ENCODE measurements at regions not wholly inside any gene's neighbourhood (a gene's known extent, or its start where the extent isn't known, plus 50 kb on each side); places are given as distances from the start of the nearest gene placed in this dataset.

DNA sequence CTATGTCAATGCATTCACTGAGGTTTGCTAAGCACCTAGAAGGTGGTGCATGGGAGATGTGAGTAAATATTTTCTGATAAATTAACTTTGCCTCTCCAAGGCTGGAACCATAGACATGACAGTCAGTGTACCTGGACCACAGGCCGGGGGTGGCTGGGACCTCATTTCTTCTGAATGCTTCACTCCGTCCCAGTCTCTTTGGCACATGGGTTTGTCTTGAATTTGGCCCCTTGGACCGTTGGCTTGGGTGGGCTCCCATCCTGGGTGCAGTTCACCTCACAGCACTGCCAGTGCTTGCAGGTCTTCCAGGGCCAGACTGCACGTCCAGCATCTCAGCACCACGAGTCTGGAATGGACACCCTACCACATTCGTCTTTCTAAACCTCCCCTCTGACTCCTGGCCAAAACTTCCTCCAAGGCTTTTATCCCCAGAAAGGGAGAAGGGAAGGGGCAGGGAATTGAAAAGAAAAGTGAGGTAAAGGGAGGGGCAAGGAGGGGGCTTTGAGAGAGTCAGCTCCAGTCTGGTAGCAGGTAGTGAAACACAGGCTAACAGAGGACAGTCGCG, 267.8 kb downstream of the MED10 start:
- Histone ChIP-seq H3K9ac (replicated peaks in 1 of 4; ENCODE audit: extremely low read depth in 1 of 4, low read depth in 3 of 4, low read length in 3 of 4) (no peak overlapping the region), H3K4me2 (ENCODE audit: insufficient read depth in 1 of 2, low read depth in 2 of 2, low read length in 2 of 2) (no peak overlapping the region), H2BK12ac (ENCODE audit: low read depth, low read length) (no peak overlapping the region), H2BK20ac (ENCODE audit: low read length) (no peak overlapping the region), H2BK5ac (ENCODE audit: low read depth, low read length) (no peak overlapping the region), H3K27me3 (replicated peaks in 1 of 4; ENCODE audit: control insufficient read depth in 3 of 4, extremely low read depth in 1 of 4, insufficient read depth in 3 of 4, low read length in 3 of 4) (no peaks in the 10 kb centered on the region), H4K5ac (ENCODE audit: insufficient read length, low read depth, low read length) (no peak overlapping the region), H2AK5ac (ENCODE audit: low read depth, low read length) (no peak overlapping the region), H2BK120ac (replicated peaks; ENCODE audit: low read depth, low read length) (no peak overlapping the region), H3K4me1 (replicated peaks in 1 of 4; ENCODE audit: control insufficient read depth in 3 of 4, insufficient read depth in 4 of 4, low read length in 3 of 4) (peaks cover 0 to 7% (median 2%) of the 10 kb centered on the region in 4 experiments; a peak in 3 of 7 replicates), H3K27ac (ENCODE audit: low read depth, low read length) (no peak overlapping the region), H3K23ac (ENCODE audit: insufficient read length) (no peak overlapping the region), H4K20me1 (replicated peaks in 1 of 2; ENCODE audit: control insufficient read depth in 1 of 2, insufficient read depth in 2 of 2, low read length in 2 of 2) (no peaks in the 10 kb centered on the region), H2BK15ac (ENCODE audit: low read length) (no peak overlapping the region), H3K79me2 (ENCODE audit: control insufficient read depth in 1 of 2, insufficient read depth in 2 of 2, low read length in 2 of 2) (no peaks in the 10 kb centered on the region), H3K4ac (replicated peaks; ENCODE audit: insufficient read length, low read depth, low read length) (no peak overlapping the region), H4K8ac (ENCODE audit: extremely low read depth, insufficient read depth, low read length) (peak overlapping the region; percentile 37; the same call in 1 of the 2 replicates), H2AFZ (ENCODE audit: low read length) (no peak overlapping the region), H3K4me3 (ENCODE audit: extremely low read depth in 1 of 4, insufficient read depth in 2 of 4, low read depth in 3 of 4, low read length in 4 of 4) (no peak overlapping the region), H3K79me1 (ENCODE audit: low read depth, low read length) (no peaks in the 10 kb centered on the region), H3K18ac (ENCODE audit: extremely low read depth, low read length) (no peak overlapping the region), H4K91ac (replicated peaks; ENCODE audit: insufficient read length, low read length) (no peak overlapping the region), H3K36me3 (ENCODE audit: control insufficient read depth in 2 of 4, insufficient read depth in 4 of 4, low read length in 3 of 4) (no peaks in the 10 kb centered on the region), H3K9me3 (ENCODE audit: insufficient read depth in 2 of 2, low read depth in 1 of 2, low read length in 1 of 2) (no peaks in the 10 kb centered on the region), H3K56ac (replicated peaks; ENCODE audit: insufficient read length, low read depth, low read length) (no peak overlapping the region), H3K14ac (ENCODE audit: insufficient read length) (no peak overlapping the region), H3K23me2 (ENCODE audit: low read depth, low read length) (no peaks in the 10 kb centered on the region)
- WGBS, 2 experiments (ENCODE audit: extremely low coverage in 1 of 2, insufficient coverage in 1 of 2, insufficient read length in 1 of 2, insufficient replicate concordance in 2 of 2, low coverage in 1 of 2, low lambda C conversion rate in 2 of 2, missing lambda C conversion rate in 1 of 2), result 94% methylated on average over 8 of the region's 8 CpGs; no CpG with 5 or more reads in 1 of the 2 experiments
- POLR2A ChIA-PET (ENCODE audit: partially characterized antibody), result no interaction called here
- TF ChIP-seq MAFK (IDR thresholded peaks at IDR 0.05; ENCODE audit: low read depth, low read length) (no peak), ZNF274 (IDR thresholded peaks at IDR 0.05; ENCODE audit: borderline replicate concordance, extremely low read depth, low read length) (no peak), ASH2L (IDR thresholded peaks at IDR 0.05; ENCODE audit: low read length) (no peak), EGR1 (IDR thresholded peaks at IDR 0.05; ENCODE audit: borderline replicate concordance, low read depth, low read length) (no peak), JUND (IDR thresholded peaks at IDR 0.05; ENCODE audit: low read length) (no peak), CREB1 (IDR thresholded peaks at IDR 0.05) (no peak), POU5F1 (IDR thresholded peaks at IDR 0.05; ENCODE audit: low read depth, low read length) (no peak)
- FAIRE-seq (no peak), DNase-seq (ENCODE audit: low read depth in 1 of 2, low spot score in 2 of 2) (no peak)
- CTCF ChIA-PET (ENCODE audit: partially characterized antibody), result no interaction called here

Data from H1 (cell line).